ENCODE measurements at regions not wholly inside any gene's neighbourhood (a gene's known extent, or its start where the extent isn't known, plus 50 kb on each side); places are given as distances from the start of the nearest gene placed in this dataset.
A peak's percentile ranks its signal among the peaks of the same experiment; 100 is the strongest.

DNA sequence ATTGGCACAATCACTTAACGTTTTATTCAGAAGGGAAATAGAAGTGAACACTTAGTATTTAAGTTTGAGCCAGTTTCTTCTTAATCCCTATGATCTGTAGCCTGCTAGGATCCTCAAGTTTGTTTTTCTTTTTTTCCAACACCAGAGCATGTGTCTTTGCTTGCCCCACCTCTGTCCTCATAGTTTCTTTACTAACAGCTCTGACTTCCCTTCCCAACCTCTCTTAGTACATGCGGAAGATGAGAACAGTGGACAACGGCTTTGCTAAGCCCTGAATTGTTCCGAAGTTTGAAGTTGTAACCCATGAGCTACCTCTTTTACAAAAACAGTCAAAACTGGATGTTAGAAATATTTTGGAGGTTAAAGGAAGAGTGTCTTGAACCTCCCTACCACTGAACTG is 61.7 kb upstream of the TAF11L2 start:
- H3K9me3 ChIP-seq (replicated peaks; ENCODE audit: control insufficient read depth, insufficient read depth, low read length): no peaks in the 10 kb centered on the region
- peaks cover 7% of the 10 kb centered on the region for H3K4me1 ChIP-seq (ENCODE audit: control insufficient read depth, extremely low read depth, insufficient read depth, low read length)
- H3K27me3 ChIP-seq (ENCODE audit: control insufficient read depth in 2 of 2, insufficient read depth in 2 of 2, low read length in 2 of 2): no peaks in the 10 kb centered on the region
- no peaks in the 10 kb centered on the region for H3K9me1 ChIP-seq (replicated peaks; ENCODE audit: control insufficient read depth, extremely low read depth, insufficient read depth, low read length)
- FAIRE-seq: no peak
- H3K79me2 ChIP-seq (ENCODE audit: control insufficient read depth, insufficient read depth, low read length): no peaks in the 10 kb centered on the region
- peak overlapping the region; percentile 57 for H3K4me2 ChIP-seq (ENCODE audit: insufficient read depth, low read length)
- ChIA-PET POLR2A (no interaction called here), CTCF (interaction anchor here (0.6 to 1.6 kb wide), 2 partner anchors 9 to 220 kb away, joined by 6 to 9 read pairs; no protein-coding TSS in a partner anchor)
- peak overlapping the region in 1 of 3 experiments; percentile 21 for H3K4me3 ChIP-seq (replicated peaks in 1 of 3; ENCODE audit: insufficient read depth in 1 of 3, low read depth in 1 of 3, low read length in 3 of 3)
- peak overlapping the region; percentile 64 for H2AFZ ChIP-seq (ENCODE audit: low read depth, low read length)
- TF ChIP-seq JUN (IDR thresholded peaks at IDR 0.05; ENCODE audit: borderline replicate concordance, insufficient read depth, insufficient read length, low read depth): no peak
- TF ChIP-seq, protein P1, sequence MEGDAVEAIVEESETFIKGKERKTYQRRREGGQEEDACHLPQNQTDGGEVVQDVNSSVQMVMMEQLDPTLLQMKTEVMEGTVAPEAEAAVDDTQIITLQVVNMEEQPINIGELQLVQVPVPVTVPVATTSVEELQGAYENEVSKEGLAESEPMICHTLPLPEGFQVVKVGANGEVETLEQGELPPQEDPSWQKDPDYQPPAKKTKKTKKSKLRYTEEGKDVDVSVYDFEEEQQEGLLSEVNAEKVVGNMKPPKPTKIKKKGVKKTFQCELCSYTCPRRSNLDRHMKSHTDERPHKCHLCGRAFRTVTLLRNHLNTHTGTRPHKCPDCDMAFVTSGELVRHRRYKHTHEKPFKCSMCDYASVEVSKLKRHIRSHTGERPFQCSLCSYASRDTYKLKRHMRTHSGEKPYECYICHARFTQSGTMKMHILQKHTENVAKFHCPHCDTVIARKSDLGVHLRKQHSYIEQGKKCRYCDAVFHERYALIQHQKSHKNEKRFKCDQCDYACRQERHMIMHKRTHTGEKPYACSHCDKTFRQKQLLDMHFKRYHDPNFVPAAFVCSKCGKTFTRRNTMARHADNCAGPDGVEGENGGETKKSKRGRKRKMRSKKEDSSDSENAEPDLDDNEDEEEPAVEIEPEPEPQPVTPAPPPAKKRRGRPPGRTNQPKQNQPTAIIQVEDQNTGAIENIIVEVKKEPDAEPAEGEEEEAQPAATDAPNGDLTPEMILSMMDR (IDR thresholded peaks at IDR 0.05; ENCODE audit: extremely low read depth in 1 of 2, insufficient read depth in 1 of 2, low read depth in 1 of 2, low read length in 2 of 2): no peak
- no peak for TF ChIP-seq MYC (IDR thresholded peaks at IDR 0.05; ENCODE audit: low read depth, low read length)
- TF ChIP-seq POLR2AphosphoS5 (IDR thresholded peaks at IDR 0.05; ENCODE audit: insufficient read depth, low read depth, low read length): no peak
- TF ChIP-seq POLR2A (IDR thresholded peaks at IDR 0.05; ENCODE audit: low read depth, low read length): no peak
- no peak for TF ChIP-seq EZH2 (IDR thresholded peaks at IDR 0.05; ENCODE audit: borderline replicate concordance, low read depth, low read length, severe bottlenecking)
- TF ChIP-seq, protein P2, sequence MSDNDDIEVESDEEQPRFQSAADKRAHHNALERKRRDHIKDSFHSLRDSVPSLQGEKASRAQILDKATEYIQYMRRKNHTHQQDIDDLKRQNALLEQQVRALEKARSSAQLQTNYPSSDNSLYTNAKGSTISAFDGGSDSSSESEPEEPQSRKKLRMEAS (IDR thresholded peaks at IDR 0.05; ENCODE audit: insufficient read depth, insufficient read length): no peak
- no peak for TF ChIP-seq GATA2 (IDR thresholded peaks at IDR 0.05; ENCODE audit: insufficient read depth, insufficient read length, low read depth, low read length)
- no peak for TF ChIP-seq FOS (IDR thresholded peaks at IDR 0.05; ENCODE audit: borderline replicate concordance, insufficient read depth, low read length)
- H3K36me3 ChIP-seq (ENCODE audit: control insufficient read depth in 2 of 2, extremely low read depth in 1 of 2, insufficient read depth in 2 of 2, low read length in 2 of 2): no peaks in the 10 kb centered on the region
- intact Hi-C loops (cut with micrococcal nuclease): loop anchor here (2.0 to 5.0 kb wide), 2 partner anchors 199 to 220 kb away; partner anchors contain the start of gene BASP1
- no TSS peak for BruUV-seq (replicated peaks)
- peak; percentile 47 for DNase-seq (ENCODE audit: low read depth, low spot score)
- dilution Hi-C loops (cut with MboI; ENCODE audit: extremely low pct_ligation_motif_present, low sequenced_read_pairs): no loop called here
- H3K27ac ChIP-seq (ENCODE audit: insufficient read depth, low read depth, low read length): no peak overlapping the region
- H3K9ac ChIP-seq (replicated peaks; ENCODE audit: extremely low read depth, insufficient read depth, low read length): no peak overlapping the region
- no peaks in the 10 kb centered on the region for H4K20me1 ChIP-seq (replicated peaks; ENCODE audit: control insufficient read depth, extremely low read depth, insufficient read depth, low read length)
